ENCODE measurements at regions not wholly inside any gene's neighbourhood (a gene's known extent, or its start where the extent isn't known, plus 50 kb on each side); places are given as distances from the start of the nearest gene placed in this dataset.

DNA sequence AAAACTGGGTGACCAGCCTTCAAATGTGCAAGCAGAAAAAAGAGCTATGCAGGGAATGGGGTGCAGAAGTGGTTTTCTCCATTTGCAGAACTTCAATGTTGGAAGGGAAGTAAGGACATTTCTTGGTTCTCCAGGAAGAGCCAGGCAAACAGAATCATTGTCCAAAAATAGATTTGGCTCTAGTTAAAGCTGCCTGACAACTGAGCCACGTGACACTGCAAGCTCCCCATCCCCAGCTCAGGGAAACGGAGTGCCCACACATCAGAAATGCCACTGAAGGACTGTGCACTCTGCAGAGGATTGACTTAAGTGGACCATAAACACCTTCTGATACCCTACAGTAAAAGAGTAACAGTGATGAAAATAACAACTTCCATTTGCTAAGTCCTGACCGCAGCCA is 195.6 kb upstream of the NSMCE3 start:
- Histone ChIP-seq H2BK15ac (ENCODE audit: low read depth, low read length) (no peak overlapping the region), H2BK5ac (ENCODE audit: insufficient read length, low read length) (no peak overlapping the region), H2BK12ac (ENCODE audit: insufficient read length, low read depth, low read length) (no peak overlapping the region), H3K79me1 (ENCODE audit: insufficient read depth, low read depth, low read length, poor library complexity, severe bottlenecking) (no peaks in the 10 kb centered on the region), H2AK5ac (ENCODE audit: insufficient read length, low read length) (no peak overlapping the region), H3K18ac (ENCODE audit: insufficient read length, low read depth, low read length) (no peak overlapping the region), H3K14ac (ENCODE audit: insufficient read depth, low read length) (no peak overlapping the region), H3K79me2 (ENCODE audit: insufficient read depth, low read length) (no peaks in the 10 kb centered on the region; the same call in 1 of the 2 replicates), H3K27me3 (ENCODE audit: insufficient read depth, low read length) (no peaks in the 10 kb centered on the region), H3K27ac (ENCODE audit: insufficient read length, low read depth, low read length) (no peak overlapping the region), H2BK120ac (ENCODE audit: low read depth, low read length, poor library complexity, severe bottlenecking) (no peak overlapping the region), H4K5ac (ENCODE audit: insufficient read length, low read depth, low read length) (no peak overlapping the region), H2AFZ (ENCODE audit: low read length) (no peak overlapping the region), H3K4me1 (ENCODE audit: insufficient read depth, low read length) (peaks cover 3% of the 10 kb centered on the region; the same call in 1 of the 2 replicates), H3K9ac (ENCODE audit: extremely low read depth, insufficient read length, low read length) (no peak overlapping the region), H3K23me2 (ENCODE audit: insufficient read length, low read depth, low read length, poor library complexity, severe bottlenecking) (no peaks in the 10 kb centered on the region), H3K4ac (ENCODE audit: low read depth, low read length) (no peak overlapping the region), H3K56ac (ENCODE audit: insufficient read length, low read depth, low read length) (no peak overlapping the region), H3K23ac (ENCODE audit: insufficient read length, low read depth, low read length) (no peak overlapping the region), H3T11ph (ENCODE audit: low read length) (no peak overlapping the region), H3K9me3 (ENCODE audit: control insufficient read depth, low read depth, low read length) (no peaks in the 10 kb centered on the region), H4K91ac (ENCODE audit: insufficient read length, low read depth, low read length) (no peak overlapping the region), H3K4me2 (ENCODE audit: insufficient read depth, insufficient read length, low read length) (no peak overlapping the region), H2BK20ac (ENCODE audit: low read depth, low read length, poor library complexity, severe bottlenecking) (no peak overlapping the region), H4K8ac (replicated peaks; ENCODE audit: insufficient read length, low read depth, low read length) (no peak overlapping the region), H4K20me1 (ENCODE audit: control insufficient read depth, insufficient read depth, insufficient read length) (no peaks in the 10 kb centered on the region)
- TF ChIP-seq, protein P1, sequence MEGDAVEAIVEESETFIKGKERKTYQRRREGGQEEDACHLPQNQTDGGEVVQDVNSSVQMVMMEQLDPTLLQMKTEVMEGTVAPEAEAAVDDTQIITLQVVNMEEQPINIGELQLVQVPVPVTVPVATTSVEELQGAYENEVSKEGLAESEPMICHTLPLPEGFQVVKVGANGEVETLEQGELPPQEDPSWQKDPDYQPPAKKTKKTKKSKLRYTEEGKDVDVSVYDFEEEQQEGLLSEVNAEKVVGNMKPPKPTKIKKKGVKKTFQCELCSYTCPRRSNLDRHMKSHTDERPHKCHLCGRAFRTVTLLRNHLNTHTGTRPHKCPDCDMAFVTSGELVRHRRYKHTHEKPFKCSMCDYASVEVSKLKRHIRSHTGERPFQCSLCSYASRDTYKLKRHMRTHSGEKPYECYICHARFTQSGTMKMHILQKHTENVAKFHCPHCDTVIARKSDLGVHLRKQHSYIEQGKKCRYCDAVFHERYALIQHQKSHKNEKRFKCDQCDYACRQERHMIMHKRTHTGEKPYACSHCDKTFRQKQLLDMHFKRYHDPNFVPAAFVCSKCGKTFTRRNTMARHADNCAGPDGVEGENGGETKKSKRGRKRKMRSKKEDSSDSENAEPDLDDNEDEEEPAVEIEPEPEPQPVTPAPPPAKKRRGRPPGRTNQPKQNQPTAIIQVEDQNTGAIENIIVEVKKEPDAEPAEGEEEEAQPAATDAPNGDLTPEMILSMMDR (conservative IDR thresholded peaks at IDR 0.05): no peak
- Mint-ChIP-seq H3K4me1 (peaks cover 3 to 9% of the 10 kb centered on the region in 2 experiments), H3K9me3 (no peaks in the 10 kb centered on the region), H3K27ac (no peak overlapping the region; a peak in 1 of 7 replicates), H3K4me3 (no peak overlapping the region), H3K27me3 (ENCODE audit: low read depth) (peaks cover 1% of the 10 kb centered on the region; the same call in 1 of the 2 replicates), H3K36me3 (ENCODE audit: insufficient read depth in 1 of 3, low read depth in 3 of 3) (no peaks in the 10 kb centered on the region; a peak in 1 of 7 replicates)
- no CpG with 5 or more reads among the region's 3 CpGs for WGBS (ENCODE audit: extremely low coverage, insufficient read length, low lambda C conversion rate)
- DNase-seq: no peak

Data from H9 (cell line).